Tibial nerve (tissue), 4 donors: ENCODE measurements at regions not wholly inside any gene's neighbourhood (a gene's known extent, or its start where the extent isn't known, plus 50 kb on each side); places are given as distances from the start of the nearest gene placed in this dataset.

Source experiments
- DNase-seq, 2 donors: peaks; one replicate each; pipeline ENCODE4 v3.0.0-alpha.2; 2019; ENCODE audit warnings: low spot score in 2 of 2
- H3K27ac ChIP-seq, 4 donors: fragments of 200-600 bp; sonication (generic) in 3 of 4; one replicate each; pipeline ENCODE4 v1.5.1; 2017 to 2019; ENCODE audit warnings: mild to moderate bottlenecking in 1 of 4
- H3K27me3 ChIP-seq, 2 donors: fragments of 200-600 bp; sonication (generic) in 1 of 2; one replicate each; pipeline versions ENCODE4 v1.5.1 to v1.6.0; 2017 to 2019
- H3K36me3 ChIP-seq, 3 donors: fragments of 200-600 bp; sonication (generic); one replicate each; pipeline ENCODE4 v1.5.1; 2018 to 2019
- H3K4me1 ChIP-seq, 4 donors: fragments of 200-600 bp; sonication (generic) in 3 of 4; one replicate each; pipeline ENCODE4 v1.5.1; 2017 to 2019
- H3K4me3 ChIP-seq, 4 donors: fragments of 200-600 bp; sonication (generic) in 3 of 4; one replicate each; pipeline ENCODE4 v1.5.1; 2017 to 2019; ENCODE audit warnings: mild to moderate bottlenecking in 1 of 4, moderate library complexity in 1 of 4
- H3K9me3 ChIP-seq, 4 donors: fragments of 200-600 bp; sonication (generic) in 3 of 4; one replicate each; pipeline ENCODE4 v1.5.1; 2017 to 2019
- CTCF ChIP-seq, 5 experiments: fragments of 200-600 bp in 3 of 5; fragments of 450-650 bp in 2 of 5; sonication (generic) in 3 of 5; IDR thresholded peaks; one replicate each; pipeline ENCODE4 v1.5.1; 2016 to 2019; ENCODE audit warnings: antibody characterized with exemption in 5 of 5, mild to moderate bottlenecking in 3 of 5, moderate library complexity in 2 of 5
- EP300 ChIP-seq, 2 donors: sonication (generic); formaldehyde crosslinking; IDR thresholded peaks; one replicate each; pipeline ENCODE4 v1.6.1; 2017; ENCODE audit warnings: antibody characterized with exemption in 2 of 2, mild to moderate bottlenecking in 1 of 2
- POLR2A ChIP-seq, 2 donors: fragments of 450-650 bp; IDR thresholded peaks; one replicate each; pipeline ENCODE4 v1.6.1; 2017; ENCODE audit warnings: antibody characterized with exemption in 2 of 2, mild to moderate bottlenecking in 2 of 2, moderate library complexity in 2 of 2
- WGBS, 2 donors: methylation state at CpG; one replicate each; pipeline ENCODE4 v1.1.5; 2018; 5-methylcytosine and 5-hydroxymethylcytosine counted together

- Histone ChIP-seq H3K27ac (no peak overlapping the region), H3K4me3 (no peak overlapping the region), H3K9me3 (no peaks in the 10 kb centered on the region), H3K27me3 (no peaks in the 10 kb centered on the region), H3K4me1 (no peaks in the 10 kb centered on the region), H3K36me3 (no peaks in the 10 kb centered on the region)
- no peak for TF ChIP-seq CTCF (IDR thresholded peaks at IDR 0.05)
- TF ChIP-seq EP300 (IDR thresholded peaks at IDR 0.05) = no peak
- no peak for TF ChIP-seq POLR2A (IDR thresholded peaks at IDR 0.05)
- no peak for DNase-seq
- 61 to 70% methylated on average over 17 of the region's 17 CpGs for WGBS, 2 donors
These were observed 94.4 kb upstream of the XPO1 start for GRCh38 chr2:61632276-61633169.

GRCh38 chr2:61631321-61631720 lies 93.2 kb upstream of the XPO1 start:
- no peak overlapping the region for H3K27ac ChIP-seq
- no peak overlapping the region for H3K4me3 ChIP-seq

GRCh38 chr2:61626827-61627226 lies 88.7 kb upstream of the XPO1 start:
- Histone ChIP-seq H3K36me3 (no peaks in the 10 kb centered on the region), H3K27ac (no peak overlapping the region), H3K4me3 (no peak overlapping the region), H3K9me3 (no peaks in the 10 kb centered on the region), H3K4me1 (no peaks in the 10 kb centered on the region), H3K27me3 (no peaks in the 10 kb centered on the region)
- DNase-seq = no peak
- 71 to 94% methylated on average over 1 of the region's 1 CpG for WGBS, 2 donors
- TF ChIP-seq POLR2A (IDR thresholded peaks at IDR 0.05) = no peak
- no peak for TF ChIP-seq EP300 (IDR thresholded peaks at IDR 0.05)
- TF ChIP-seq CTCF (IDR thresholded peaks at IDR 0.05) = no peak

More at GRCh38 chr2:61631321-61631720, 93.2 kb upstream of the XPO1 start:
- no peaks in the 10 kb centered on the region for H3K27me3 ChIP-seq
- no peak for DNase-seq
- H3K9me3 ChIP-seq = no peaks in the 10 kb centered on the region
- TF ChIP-seq EP300 (IDR thresholded peaks at IDR 0.05) = no peak
- TF ChIP-seq CTCF (IDR thresholded peaks at IDR 0.05) = no peak
- no peak for TF ChIP-seq POLR2A (IDR thresholded peaks at IDR 0.05)
- WGBS, 2 donors = 92 to 98% methylated on average over 2 of the region's 2 CpGs
- no peaks in the 10 kb centered on the region for H3K36me3 ChIP-seq
- no peaks in the 10 kb centered on the region for H3K4me1 ChIP-seq

- Histone ChIP-seq H3K27ac (no peak overlapping the region), H3K27me3 (no peaks in the 10 kb centered on the region), H3K4me1 (no peaks in the 10 kb centered on the region), H3K9me3 (no peaks in the 10 kb centered on the region), H3K36me3 (no peaks in the 10 kb centered on the region), H3K4me3 (no peak overlapping the region)
- 95 to 96% methylated on average over 5 of the region's 5 CpGs for whole genome bisulfite sequencing, 2 donors
- no peak for DNase-seq
- TF ChIP-seq EP300 (IDR thresholded peaks at IDR 0.05) (no peak), CTCF (IDR thresholded peaks at IDR 0.05) (no peak), POLR2A (IDR thresholded peaks at IDR 0.05) (no peak)
These were observed 85.6 kb upstream of the XPO1 start for GRCh38 chr2:61623747-61624146.
